GM18519 (cell line): ENCODE measurements at regions not wholly inside any gene's neighbourhood (a gene's known extent, or its start where the extent isn't known, plus 50 kb on each side); places are given as distances from the start of the nearest gene placed in this dataset.
A peak's percentile ranks its signal among the peaks of the same experiment; 100 is the strongest.
"Not testable (repeated sequence)": the region's sequence is repeated elsewhere in the genome, so short reads cannot be mapped to it uniquely, and the experiment has no call there.

ENCODE experiments used
- ATAC-seq: cut with Tn5 transposase; IDR thresholded peaks from one replicate; pipeline ENCODE4 v1.9.1; 2021; ENCODE audit warnings: mild to moderate bottlenecking, moderate library complexity; ENCODE audit not compliant: unreplicated experiment, low FRiP score

GRCh38 chr2:107093426-107093957 is 207.5 kb upstream of the ST6GAL2 start:
- no peak for ATAC-seq

GRCh38 chr2:107094450-107094986 is 208.6 kb upstream of the ST6GAL2 start:
- no peak for ATAC-seq

- ATAC-seq: no peak
Observed at GRCh38 chr2:107102176-107102575, 216.2 kb upstream of the ST6GAL2 start.

GRCh38 chr2:107107351-107107750 is 221.4 kb upstream of the ST6GAL2 start:
- no peak for ATAC-seq

GRCh38 chr2:107108556-107108955 is 222.6 kb upstream of the ST6GAL2 start:
- no peak for ATAC-seq

GRCh38 chr2:107111623-107112022 is 225.7 kb upstream of the ST6GAL2 start:
- no peak for ATAC-seq

GRCh38 chr2:107112561-107112960 is 226.6 kb upstream of the ST6GAL2 start:
- no peak for ATAC-seq

- no peak for ATAC-seq
Observed at GRCh38 chr2:107128381-107128780, 242.4 kb upstream of the ST6GAL2 start.

GRCh38 chr2:107132070-107132469 is 246.1 kb upstream of the ST6GAL2 start:
- peak; percentile 62 for ATAC-seq

- no peak for ATAC-seq
Observed at GRCh38 chr2:107132746-107133145, 246.8 kb upstream of the ST6GAL2 start.

- ATAC-seq: no peak
Observed at GRCh38 chr2:107133412-107133811, 247.4 kb upstream of the ST6GAL2 start.

- no peak for ATAC-seq
Observed at GRCh38 chr2:107136733-107137132, 250.8 kb upstream of the ST6GAL2 start.

GRCh38 chr2:107137706-107138105 is 251.7 kb upstream of the ST6GAL2 start:
- no peak for ATAC-seq

GRCh38 chr2:107146181-107146580 is 260.2 kb upstream of the ST6GAL2 start:
- ATAC-seq: no peak

- ATAC-seq: not testable (repeated sequence)
Observed at GRCh38 chr2:107146645-107147044, 260.7 kb upstream of the ST6GAL2 start.

- no peak for ATAC-seq
Observed at GRCh38 chr2:107148055-107148454, 262.1 kb upstream of the ST6GAL2 start.

GRCh38 chr2:107148496-107148895 is 262.5 kb upstream of the ST6GAL2 start:
- no peak for ATAC-seq

GRCh38 chr2:107160640-107161239 is 274.8 kb upstream of the ST6GAL2 start:
- no peak for ATAC-seq

GRCh38 chr2:107168141-107168540 is 282.2 kb upstream of the ST6GAL2 start:
- no peak for ATAC-seq

- no peak for ATAC-seq
Observed at GRCh38 chr2:107174171-107174570, 288.2 kb upstream of the ST6GAL2 start.

- ATAC-seq: no peak
Observed at GRCh38 chr2:107182981-107183380, 297.0 kb upstream of the ST6GAL2 start.

- ATAC-seq: no peak
Observed at GRCh38 chr2:107187870-107188269, 301.9 kb upstream of the ST6GAL2 start.
